ENCODE measurements at regions not wholly inside any gene's neighbourhood (a gene's known extent, or its start where the extent isn't known, plus 50 kb on each side); places are given as distances from the start of the nearest gene placed in this dataset.

GRCh38 chr12:67752226-67752732, 103.7 kb downstream of the DYRK2 start:
- TF ChIP-seq CTCF (tag by site-specific recombination; IDR thresholded peaks at IDR 0.05) (no peak), ZNF184 (tag by site-specific recombination; IDR thresholded peaks at IDR 0.05) (no peak), ZNF549 (tag by site-specific recombination; IDR thresholded peaks at IDR 0.05) (no peak), ZNF24 (tag by site-specific recombination; IDR thresholded peaks at IDR 0.05) (no peak), ZNF521 (tag by site-specific recombination; IDR thresholded peaks at IDR 0.05) (no peak), ZNF239 (tag by site-specific recombination; IDR thresholded peaks at IDR 0.05) (no peak), BCL6B (tag by site-specific recombination; IDR thresholded peaks at IDR 0.05) (no peak), ZBTB7A (tag by site-specific recombination; IDR thresholded peaks at IDR 0.05; ENCODE audit: low read depth) (no peak)

All from HEK293 (cell line).